ES-I3 (cell line): ENCODE measurements at regions not wholly inside any gene's neighbourhood (a gene's known extent, or its start where the extent isn't known, plus 50 kb on each side); places are given as distances from the start of the nearest gene placed in this dataset.

Experiments used
- H3K36me3 ChIP-seq: 2 replicates; pipeline ENCODE4 v1.6.1; 2013; ENCODE audit warnings: mild to moderate bottlenecking, low read length, control low read depth, moderate library complexity; ENCODE audit not compliant: insufficient read depth
- H3K4me1 ChIP-seq: 2 replicates; pipeline ENCODE4 v1.6.1; 2013; ENCODE audit warnings: mild to moderate bottlenecking, control low read depth, low read length; ENCODE audit not compliant: insufficient read depth
- H3K9ac ChIP-seq: 2 replicates; pipeline ENCODE4 v1.6.1; 2013; ENCODE audit warnings: low read depth, mild to moderate bottlenecking, low read length, moderate library complexity
- H3K9me3 ChIP-seq: 2 replicates; pipeline ENCODE4 v1.6.1; 2013; ENCODE audit warnings: mild to moderate bottlenecking, low read length, moderate library complexity; ENCODE audit not compliant: control insufficient read depth, insufficient read depth

DNA sequence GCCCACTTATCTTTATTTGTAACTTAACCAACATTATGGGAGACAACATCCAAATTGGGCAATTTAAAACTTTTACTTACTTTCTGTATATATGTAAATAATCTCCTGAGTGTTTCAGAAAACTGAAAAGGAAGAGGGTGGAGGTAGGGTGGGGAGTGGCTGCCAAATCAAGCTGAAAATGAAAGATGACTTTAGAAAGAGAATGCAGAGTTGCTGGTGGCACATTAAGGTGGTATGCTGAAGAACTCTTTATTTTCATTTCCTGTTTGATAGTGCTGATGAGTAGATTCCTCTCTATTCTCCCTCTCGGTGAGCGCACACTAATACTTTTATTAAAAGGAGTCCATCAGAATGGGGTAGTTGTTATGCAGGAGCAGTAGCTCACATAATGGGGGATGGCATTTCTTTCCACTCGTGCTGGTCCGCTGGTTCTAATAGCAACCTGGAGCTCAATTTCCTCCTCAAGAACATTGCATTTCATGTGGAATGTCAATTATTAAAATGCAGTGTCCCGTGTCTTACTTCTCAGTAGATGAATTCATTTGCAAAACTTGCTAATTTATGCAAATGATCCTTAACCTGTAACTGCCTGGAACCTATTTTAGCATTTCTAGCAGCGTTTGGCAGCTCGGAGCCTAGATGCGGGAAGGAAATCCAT is 466.9 kb upstream of the HNRNPA3 start:
- no peaks in the 10 kb centered on the region for H3K9me3 ChIP-seq

GRCh38 chr2:176746411-176746810 is 466.2 kb upstream of the HNRNPA3 start:
- Histone ChIP-seq H3K9ac (no peak overlapping the region), H3K36me3 (no peaks in the 10 kb centered on the region), H3K4me1 (peaks cover 45% of the 10 kb centered on the region), H3K9me3 (no peaks in the 10 kb centered on the region)

More for the DNA sequence above, 466.9 kb upstream of the HNRNPA3 start:
- H3K9ac ChIP-seq, result no peak overlapping the region
- H3K4me1 ChIP-seq, result peaks cover 39% of the 10 kb centered on the region
- H3K36me3 ChIP-seq, result no peaks in the 10 kb centered on the region

GRCh38 chr2:176747506-176747905 is 465.1 kb upstream of the HNRNPA3 start:
- H3K9me3 ChIP-seq, result no peaks in the 10 kb centered on the region
- no peaks in the 10 kb centered on the region for H3K36me3 ChIP-seq
- no peak overlapping the region for H3K9ac ChIP-seq
- peaks cover 49% of the 10 kb centered on the region for H3K4me1 ChIP-seq

- H3K9me3 ChIP-seq, result no peaks in the 10 kb centered on the region
- H3K9ac ChIP-seq, result no peak overlapping the region
- H3K36me3 ChIP-seq, result no peaks in the 10 kb centered on the region
- peaks cover 49% of the 10 kb centered on the region for H3K4me1 ChIP-seq
Observed at GRCh38 chr2:176747928-176748327, 464.7 kb upstream of the HNRNPA3 start.

DNA sequence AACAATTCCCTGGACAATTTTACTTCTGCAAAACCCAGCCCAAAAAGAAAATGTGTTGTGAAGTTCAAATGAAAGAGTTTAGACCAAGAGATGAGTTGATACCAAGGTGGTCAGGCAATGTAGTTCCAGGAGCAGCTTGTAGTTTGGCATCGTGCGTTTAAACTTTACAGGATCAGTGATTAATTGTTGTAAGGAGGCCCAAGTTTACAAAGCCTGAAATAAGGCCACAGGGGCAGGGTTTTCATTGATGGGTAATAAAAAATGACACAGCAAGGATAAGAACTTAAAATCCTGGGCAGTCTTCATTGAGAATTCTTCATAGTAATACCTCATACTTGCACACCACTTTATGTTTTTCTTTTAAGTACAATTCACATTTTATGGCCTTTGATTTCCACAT is 463.9 kb upstream of the HNRNPA3 start:
- Histone ChIP-seq H3K36me3 (no peaks in the 10 kb centered on the region), H3K4me1 (peaks cover 49% of the 10 kb centered on the region), H3K9ac (no peak overlapping the region), H3K9me3 (no peaks in the 10 kb centered on the region)

- Histone ChIP-seq H3K4me1 (peaks cover 23% of the 10 kb centered on the region), H3K9me3 (no peaks in the 10 kb centered on the region), H3K9ac (no peak overlapping the region), H3K36me3 (no peaks in the 10 kb centered on the region)
Observed at GRCh38 chr2:176751314-176752227, 461.0 kb upstream of the HNRNPA3 start.

DNA sequence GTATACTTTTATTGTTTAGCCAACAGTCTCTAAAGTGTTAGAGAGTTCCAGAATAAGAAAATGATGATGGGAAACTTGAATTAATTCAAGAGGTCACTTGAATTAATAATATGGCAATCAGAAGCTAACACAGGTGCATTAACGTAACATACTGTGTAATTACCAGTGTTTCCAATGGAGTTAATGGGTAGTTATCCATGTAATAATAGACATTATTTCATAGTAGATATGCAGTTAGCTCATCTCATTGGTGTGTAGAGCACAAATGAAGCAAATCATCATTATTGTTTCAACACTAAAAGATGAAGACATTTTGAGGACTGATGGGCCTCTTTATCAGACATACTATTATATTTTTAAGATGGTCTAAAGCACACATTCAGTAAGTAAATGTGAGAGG is 460.3 kb upstream of the HNRNPA3 start:
- Histone ChIP-seq H3K4me1 (peaks cover 16% of the 10 kb centered on the region), H3K36me3 (no peaks in the 10 kb centered on the region), H3K9ac (no peak overlapping the region), H3K9me3 (no peaks in the 10 kb centered on the region)

GRCh38 chr2:176753205-176753604 is 459.4 kb upstream of the HNRNPA3 start:
- H3K4me1 ChIP-seq, result peaks cover 10% of the 10 kb centered on the region; the same call in 1 of the 2 replicates
- H3K36me3 ChIP-seq, result no peaks in the 10 kb centered on the region
- H3K9ac ChIP-seq, result no peak overlapping the region
- no peaks in the 10 kb centered on the region for H3K9me3 ChIP-seq

- no peaks in the 10 kb centered on the region for H3K36me3 ChIP-seq
- H3K4me1 ChIP-seq, result peaks cover 10% of the 10 kb centered on the region; the same call in 1 of the 2 replicates
- no peaks in the 10 kb centered on the region for H3K9me3 ChIP-seq
- no peak overlapping the region for H3K9ac ChIP-seq
Observed at GRCh38 chr2:176753752-176754474, 458.7 kb upstream of the HNRNPA3 start.

GRCh38 chr2:176755537-176756135 is 457.0 kb upstream of the HNRNPA3 start:
- Histone ChIP-seq H3K4me1 (peaks cover 10% of the 10 kb centered on the region; the same call in 1 of the 2 replicates), H3K9ac (no peak overlapping the region), H3K36me3 (no peaks in the 10 kb centered on the region), H3K9me3 (no peaks in the 10 kb centered on the region)

DNA sequence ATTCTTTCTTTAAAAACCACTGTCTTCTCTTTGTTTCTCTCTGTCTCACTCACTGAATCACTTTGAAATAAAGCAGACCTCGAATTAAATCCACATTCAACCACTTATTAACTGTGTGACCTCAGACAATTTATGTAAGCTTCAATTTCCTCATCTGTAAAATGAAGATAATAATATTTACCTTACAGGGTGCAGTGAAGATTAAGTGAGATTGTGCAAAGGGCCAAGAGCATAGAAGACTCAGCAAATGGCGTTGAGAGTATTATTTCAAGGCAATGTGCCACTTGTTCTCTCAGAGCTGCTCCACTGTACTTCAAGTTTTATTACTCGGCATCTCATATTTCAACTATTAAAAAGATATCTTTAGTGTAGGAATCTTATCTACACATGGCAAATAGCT is 454.2 kb upstream of the HNRNPA3 start:
- no peak overlapping the region for H3K9ac ChIP-seq
- no peaks in the 10 kb centered on the region for H3K9me3 ChIP-seq
- H3K36me3 ChIP-seq, result no peaks in the 10 kb centered on the region
- peaks cover 13% of the 10 kb centered on the region; the same call in 1 of the 2 replicates for H3K4me1 ChIP-seq

- Histone ChIP-seq H3K9ac (no peak overlapping the region), H3K4me1 (peaks cover 30% of the 10 kb centered on the region), H3K36me3 (no peaks in the 10 kb centered on the region), H3K9me3 (no peaks in the 10 kb centered on the region)
Observed at GRCh38 chr2:176760439-176760838, 452.2 kb upstream of the HNRNPA3 start.

- Histone ChIP-seq H3K9ac (no peak overlapping the region; the same call in 1 of the 2 replicates), H3K36me3 (no peaks in the 10 kb centered on the region), H3K4me1 (peaks cover 35% of the 10 kb centered on the region), H3K9me3 (no peaks in the 10 kb centered on the region)
Observed at GRCh38 chr2:176763130-176763529, 449.5 kb upstream of the HNRNPA3 start.

- peaks cover 35% of the 10 kb centered on the region for H3K4me1 ChIP-seq
- peak overlapping the region; percentile 15; the same call in 1 of the 2 replicates for H3K9ac ChIP-seq
- no peaks in the 10 kb centered on the region for H3K9me3 ChIP-seq
- H3K36me3 ChIP-seq, result no peaks in the 10 kb centered on the region
Observed at GRCh38 chr2:176763851-176764404, 448.7 kb upstream of the HNRNPA3 start.
